IMR-90 (cell line): ENCODE measurements at regions not wholly inside any gene's neighbourhood (a gene's known extent, or its start where the extent isn't known, plus 50 kb on each side); places are given as distances from the start of the nearest gene placed in this dataset.

Experiments
- ATAC-seq: fragments of 200-7000 bp; cut with Tn5 transposase; 2 replicates; pipeline ENCODE4 v1.9.1; 2020; ENCODE audit warnings: low read depth, mild to moderate bottlenecking, moderate library complexity
- BruUV-seq: library from RNA; stranded (reverse); fragments of 400-500 nt; replicated peaks from 2 replicates; lab custom pipeline; 2021; lab: Mats Ljungman, UMichigan
- CTCF ChIA-PET: fragments of 300-600 bp; formaldehyde crosslinking; extraction: SDS; loops from one replicate; lab custom pipeline; 2021; ENCODE audit warnings: antibody characterized with exemption; lab: Yijun Ruan, JAX
- POLR2A ChIA-PET: fragments of 300-600 bp; sonication (Branson Sonifier 250); formaldehyde crosslinking; loops from one replicate; lab custom pipeline; 2022; ENCODE audit warnings: antibody characterized with exemption; ENCODE audit not compliant: unreplicated experiment; lab: Charles Lee
- DNase-seq: peaks from one replicate; pipeline ENCODE4 v3.0.0; 2013
- H2AFZ ChIP-seq: replicated peaks from 2 replicates; pipeline ENCODE3; 2013; ENCODE audit warnings: low read length, mild to moderate bottlenecking; ENCODE audit not compliant: poor library complexity
- H2AK5ac ChIP-seq: 2 replicates; pipeline ENCODE4 v1.6.1; 2013; ENCODE audit warnings: low read depth, low read length, inconsistent platforms
- H2AK9ac ChIP-seq: replicated peaks from 2 replicates; pipeline ENCODE3; 2013; ENCODE audit warnings: mild to moderate bottlenecking, low read depth, low read length, moderate library complexity; ENCODE audit not compliant: poor library complexity
- H2BK120ac ChIP-seq: 2 replicates; pipeline ENCODE4 v1.6.1; 2013; ENCODE audit warnings: low read depth, low read length, inconsistent platforms
- H2BK15ac ChIP-seq: 3 replicates; pipeline ENCODE4 v1.6.1; 2013; ENCODE audit warnings: low read depth, low read length, inconsistent platforms
- H2BK20ac ChIP-seq: 2 replicates; pipeline ENCODE4 v1.6.1; 2013; ENCODE audit warnings: low read depth, mild to moderate bottlenecking, inconsistent platforms, low read length, moderate library complexity
- H2BK5ac ChIP-seq: 2 replicates; pipeline ENCODE4 v1.6.1; 2013; ENCODE audit warnings: mild to moderate bottlenecking, low read depth, low read length, inconsistent platforms; ENCODE audit not compliant: poor library complexity, severe bottlenecking
- H3K14ac ChIP-seq: replicated peaks from 2 replicates; pipeline ENCODE4 v1.6.1; 2013; ENCODE audit warnings: low read depth, low read length, inconsistent platforms
- H3K18ac ChIP-seq: 2 replicates; pipeline ENCODE4 v1.6.1; 2013; ENCODE audit warnings: low read depth, low read length, control low read depth
- H3K23ac ChIP-seq: 2 replicates; pipeline ENCODE4 v1.6.1; 2013; ENCODE audit warnings: low read depth, low read length, inconsistent platforms
- H3K27ac ChIP-seq: 2 replicates; pipeline ENCODE4 v1.5.1; 2013; ENCODE audit warnings: mild to moderate bottlenecking, control low read depth, low read length; ENCODE audit not compliant: insufficient read depth
- H3K27me3 ChIP-seq: 2 replicates; pipeline ENCODE4 v1.6.1; 2013; ENCODE audit warnings: low read length; ENCODE audit not compliant: control insufficient read depth, insufficient read depth
- H3K36me3 ChIP-seq: 2 replicates; pipeline ENCODE4 v1.6.1; 2013; ENCODE audit warnings: low read length, mixed read lengths; ENCODE audit not compliant: control insufficient read depth, insufficient read depth
- H3K4ac ChIP-seq: 2 replicates; pipeline ENCODE4 v1.6.1; 2013; ENCODE audit warnings: low read depth, low read length, inconsistent platforms
- H3K4me1 ChIP-seq: 2 replicates; pipeline ENCODE4 v1.6.1; 2013; ENCODE audit warnings: low read length, mixed read lengths; ENCODE audit not compliant: control insufficient read depth, insufficient read depth
- H3K4me2 ChIP-seq: 2 replicates; pipeline ENCODE4 v1.6.1; 2013; ENCODE audit warnings: low read depth, mild to moderate bottlenecking, control low read depth, low read length, moderate library complexity
- H3K4me3 ChIP-seq: 2 replicates; pipeline ENCODE4 v1.5.1; 2013; ENCODE audit warnings: low read depth, mild to moderate bottlenecking, control low read depth, low read length, moderate library complexity; ENCODE audit not compliant: insufficient read depth
- H3K56ac ChIP-seq: 2 replicates; pipeline ENCODE4 v1.6.1; 2013; ENCODE audit warnings: low read length, inconsistent platforms; ENCODE audit not compliant: insufficient read depth; ENCODE audit errors: extremely low read depth
- H3K79me1 ChIP-seq, 2 experiments: 2 replicates each; pipeline ENCODE4 v1.6.1; 2013; ENCODE audit warnings: low read length in 2 of 2, inconsistent platforms in 1 of 2, low read depth in 1 of 2
- H3K9ac ChIP-seq: 2 replicates; pipeline ENCODE4 v1.6.1; 2013; ENCODE audit warnings: low read depth, low read length, control low read depth
- H3K9me1 ChIP-seq: 2 replicates; pipeline ENCODE4 v1.6.1; 2013; ENCODE audit warnings: low read length, inconsistent platforms; ENCODE audit not compliant: insufficient read depth
- H3K9me3 ChIP-seq: 2 replicates; pipeline ENCODE4 v1.6.1; 2013; ENCODE audit warnings: low read length; ENCODE audit not compliant: control insufficient read depth, insufficient read depth
- H4K20me1 ChIP-seq: 2 replicates; pipeline ENCODE4 v1.6.1; 2013; ENCODE audit warnings: low read length, inconsistent platforms; ENCODE audit not compliant: insufficient read depth
- H4K5ac ChIP-seq: 2 replicates; pipeline ENCODE4 v1.6.1; 2013; ENCODE audit warnings: mild to moderate bottlenecking, low read depth, low read length, control low read depth
- H4K8ac ChIP-seq, 2 experiments: 2 replicates each; pipeline ENCODE4 v1.6.1; 2013; ENCODE audit warnings: low read depth in 2 of 2, low read length in 2 of 2, control low read depth in 1 of 2, inconsistent platforms in 1 of 2
- H4K91ac ChIP-seq: 2 replicates; pipeline ENCODE4 v1.6.1; 2013; ENCODE audit warnings: low read depth, low read length, inconsistent platforms; ENCODE audit not compliant: insufficient read depth
- BHLHE40 ChIP-seq: fragments of 150-350 bp; IDR thresholded peaks from 2 replicates; pipeline ENCODE4 v1.6.1; 2016; ENCODE audit warnings: mild to moderate bottlenecking, low read depth, low read length
- CTCF ChIP-seq: conservative IDR thresholded peaks from 2 replicates; pipeline ENCODE4 v1.5.1; 2012; ENCODE audit warnings: mild to moderate bottlenecking, low read depth, low read length, improper control_type of control experiment
- ELK1 ChIP-seq: fragments of 150-350 bp; IDR thresholded peaks from 2 replicates; pipeline ENCODE4 v1.6.1; 2016; ENCODE audit warnings: low read depth, mild to moderate bottlenecking, low read length, moderate library complexity, borderline replicate concordance
- FOS ChIP-seq: fragments of 150-350 bp; IDR thresholded peaks from 2 replicates; pipeline ENCODE4 v1.6.1; 2016; ENCODE audit warnings: low read depth, low read length
- MAFK ChIP-seq: IDR thresholded peaks from 2 replicates; pipeline ENCODE4 v1.6.1; 2012; ENCODE audit warnings: low read depth, low read length, improper control_type of control experiment
- MAZ ChIP-seq: IDR thresholded peaks from 2 replicates; pipeline ENCODE4 v1.6.1; 2012; ENCODE audit warnings: low read depth, mild to moderate bottlenecking, low read length, improper control_type of control experiment, moderate library complexity, borderline replicate concordance
- MXI1 ChIP-seq: IDR thresholded peaks from 2 replicates; pipeline ENCODE4 v1.6.1; 2012; ENCODE audit warnings: low read depth, mild to moderate bottlenecking, low read length, moderate library complexity, borderline replicate concordance
- NFE2L2 ChIP-seq: fragments of 150-350 bp; IDR thresholded peaks from 2 replicates; pipeline ENCODE4 v1.6.1; 2016; ENCODE audit warnings: low read depth, mild to moderate bottlenecking, low read length
- POLR2A ChIP-seq: IDR thresholded peaks from 2 replicates; pipeline ENCODE4 v1.6.1; 2012; ENCODE audit warnings: mild to moderate bottlenecking, low read depth, low read length
- RAD21 ChIP-seq: IDR thresholded peaks from 2 replicates; pipeline ENCODE4 v1.6.1; 2012; ENCODE audit warnings: low read length, improper control_type of control experiment
- RCOR1 ChIP-seq: IDR thresholded peaks from 2 replicates; pipeline ENCODE4 v1.6.1; 2012; ENCODE audit warnings: mild to moderate bottlenecking, low read length, improper control_type of control experiment; ENCODE audit not compliant: insufficient replicate concordance
- RFX5 ChIP-seq: IDR thresholded peaks from 2 replicates; pipeline ENCODE4 v1.8.0; 2012; ENCODE audit warnings: low read depth, mild to moderate bottlenecking, low read length, moderate library complexity
- SMC3 ChIP-seq: fragments of 150-350 bp; IDR thresholded peaks from 2 replicates; pipeline ENCODE4 v1.6.1; 2016; ENCODE audit warnings: low read depth, mild to moderate bottlenecking, antibody characterized with exemption, low read length, moderate library complexity
- WGBS, 2 experiments: methylation state at CpG; one replicate each; pipeline versions ENCODE4 v1.1.5 to v1.1.7; 2013; ENCODE audit warnings: missing lambda C conversion rate in 2 of 2; ENCODE audit not compliant: insufficient read length in 1 of 2; ENCODE audit errors: extremely low coverage in 2 of 2; 5-methylcytosine and 5-hydroxymethylcytosine counted together
- dilution Hi-C: fragments of 300-500 bp; cut with HindIII; formaldehyde crosslinking; loops from one replicate; pipeline ENCODE4 v1.14.3; 2018; ENCODE audit warnings: low sequenced_read_pairs; ENCODE audit not compliant: unreplicated experiment
- in situ Hi-C: fragments of 300-500 bp; cut with MboI; formaldehyde crosslinking; loops from 3 replicates; pipeline ENCODE4 v1.14.3; 2019; ENCODE audit warnings: low sequenced_read_pairs, inconsistent platforms, mixed read lengths
- intact Hi-C: fragments of 100-400 bp; cut with micrococcal nuclease; formaldehyde crosslinking; loops from 2 replicates; pipeline ENCODE4 v1.10.0; 2022

- DNase-seq: peak; percentile 26
- Histone ChIP-seq H3K4ac (no peak overlapping the region), H3K9me1 (no peaks in the 10 kb centered on the region), H4K5ac (no peak overlapping the region), H3K9ac (no peak overlapping the region), H3K18ac (no peak overlapping the region), H3K4me2 (no peak overlapping the region), H3K27me3 (no peaks in the 10 kb centered on the region), H3K4me3 (no peak overlapping the region), H3K14ac (no peak overlapping the region), H2BK15ac (no peak overlapping the region), H4K91ac (no peak overlapping the region), H2AK9ac (no peak overlapping the region), H3K23ac (no peak overlapping the region), H2BK20ac (no peak overlapping the region), H2AK5ac (no peak overlapping the region), H2AFZ (no peak overlapping the region), H2BK5ac (no peak overlapping the region), H3K56ac (no peak overlapping the region), H4K8ac (no peak overlapping the region), H3K27ac (no peak overlapping the region), H3K79me1 (no peaks in the 10 kb centered on the region), H3K36me3 (no peaks in the 10 kb centered on the region), H3K4me1 (no peaks in the 10 kb centered on the region), H3K9me3 (no peaks in the 10 kb centered on the region), H2BK120ac (no peak overlapping the region), H4K20me1 (no peaks in the 10 kb centered on the region)
- ChIA-PET POLR2A (no interaction called here), CTCF (interaction anchor here (1.4 to 2.4 kb wide), 3 partner anchors 9 to 14 kb away, joined by 5 to 8 read pairs (median 7); no protein-coding TSS in a partner anchor)
- WGBS, 2 experiments: no CpG with 5 or more reads among the region's 4 CpGs
- intact Hi-C loops (loop anchor here (1.0 to 5.0 kb wide), 3 partner anchors 47 to 1997 kb away; no protein-coding TSS in a partner anchor), in situ Hi-C loops (no loop called here), dilution Hi-C loops (no loop called here)
- no peak for TF ChIP-seq MAZ
- no peak for TF ChIP-seq FOS
- peak; percentile 67 for TF ChIP-seq RAD21
- TF ChIP-seq SMC3: peak; percentile 45; the same call in 1 of the 2 replicates
- peak; percentile 68 for TF ChIP-seq CTCF
- TF ChIP-seq MXI1: no peak
- no peak for TF ChIP-seq BHLHE40
- TF ChIP-seq MAFK: no peak
- no peak for TF ChIP-seq RCOR1
- no peak for TF ChIP-seq RFX5
- no peak for TF ChIP-seq POLR2A
- no peak for TF ChIP-seq ELK1
- TF ChIP-seq NFE2L2: no peak
- no TSS peak for BruUV-seq
- ATAC-seq: peak; percentile 75
Measured at GRCh38 chr1:101520302-101520701, 283.5 kb downstream of the S1PR1 start.
